Endodermal cell (in vitro differentiated cells): ENCODE measurements at regions not wholly inside any gene's neighbourhood (a gene's known extent, or its start where the extent isn't known, plus 50 kb on each side); places are given as distances from the start of the nearest gene placed in this dataset.

Experiments used
- DNase-seq: peaks from one replicate; pipeline ENCODE4 v3.0.0-alpha.2; 2017
- H3K27ac ChIP-seq: 2 replicates; pipeline ENCODE4 v1.5.1; 2013; ENCODE audit warnings: mild to moderate bottlenecking, low read depth, low read length, moderate library complexity
- H3K27me3 ChIP-seq: 2 replicates; pipeline ENCODE4 v1.6.1; 2013; ENCODE audit warnings: mild to moderate bottlenecking, low read length, moderate library complexity; ENCODE audit not compliant: insufficient read depth, control insufficient read depth, poor library complexity, severe bottlenecking
- H3K36me3 ChIP-seq: 2 replicates; pipeline ENCODE4 v1.7.0; 2013; ENCODE audit warnings: mild to moderate bottlenecking, low read length, moderate library complexity; ENCODE audit not compliant: control insufficient read depth, insufficient read depth
- H3K4me1 ChIP-seq: one replicate; pipeline ENCODE4 v1.7.0; 2013; ENCODE audit warnings: low read length; ENCODE audit not compliant: control insufficient read depth, insufficient read depth
- H3K4me3 ChIP-seq: 2 replicates; pipeline ENCODE4 v1.5.1; 2013; ENCODE audit warnings: mild to moderate bottlenecking, low read length, moderate library complexity
- H3K9ac ChIP-seq: 2 replicates; pipeline ENCODE4 v1.6.1; 2013; ENCODE audit warnings: mild to moderate bottlenecking, low read length, moderate library complexity; ENCODE audit not compliant: poor library complexity, severe bottlenecking; ENCODE audit errors: extremely low read depth
- H3K9me3 ChIP-seq: 2 replicates; pipeline ENCODE4 v1.6.1; 2013; ENCODE audit warnings: mild to moderate bottlenecking, low read length, moderate library complexity; ENCODE audit not compliant: control insufficient read depth
- H3K27ac Mint-ChIP-seq: 2 replicates; pipeline ENCODE4 v1.8.0; 2020; ENCODE audit warnings: mixed read lengths
- H3K27me3 Mint-ChIP-seq: 2 replicates; pipeline ENCODE4 v1.8.0; 2021; ENCODE audit warnings: mild to moderate bottlenecking, mixed read lengths; ENCODE audit not compliant: insufficient read depth
- H3K36me3 Mint-ChIP-seq: 2 replicates; pipeline ENCODE4 v1.8.0; 2020; ENCODE audit warnings: low read depth, mixed read lengths
- H3K4me1 Mint-ChIP-seq: 2 replicates; pipeline ENCODE4 v1.8.0; 2020; ENCODE audit warnings: mixed read lengths
- H3K4me3 Mint-ChIP-seq: 2 replicates; pipeline ENCODE4 v1.8.0; 2020; ENCODE audit warnings: mild to moderate bottlenecking, moderate library complexity, mixed read lengths
- H3K9me3 Mint-ChIP-seq: 2 replicates; pipeline ENCODE4 v1.8.0; 2020; ENCODE audit warnings: mild to moderate bottlenecking, mixed read lengths
- CTCF ChIP-seq: fragments of 200-600 bp; sonication (generic); conservative IDR thresholded peaks from 2 replicates; pipeline ENCODE4 v1.5.0; 2021; ENCODE audit warnings: antibody characterized with exemption, mild to moderate bottlenecking
- WGBS, 2 experiments: methylation state at CpG; one replicate each; pipeline versions ENCODE4 v1.1.5 to v1.1.7; 2013; ENCODE audit warnings: missing lambda C conversion rate in 2 of 2, mixed read lengths in 1 of 2; ENCODE audit not compliant: insufficient coverage in 1 of 2, insufficient read length in 1 of 2; 5-methylcytosine and 5-hydroxymethylcytosine counted together

- H3K4me3 ChIP-seq: no peak overlapping the region
- Mint-ChIP-seq H3K27ac (no peak overlapping the region), H3K4me3 (no peak overlapping the region), H3K36me3 (no peaks in the 10 kb centered on the region), H3K27me3 (peaks cover 2% of the 10 kb centered on the region), H3K9me3 (no peaks in the 10 kb centered on the region), H3K4me1 (no peaks in the 10 kb centered on the region)
- H3K9me3 ChIP-seq: peaks cover 7% of the 10 kb centered on the region
- no peak for TF ChIP-seq CTCF
- 91% methylated on average over 7 of the region's 7 CpGs; no CpG with 5 or more reads in 1 of the 2 experiments for WGBS, 2 experiments
- H3K9ac ChIP-seq: no peak overlapping the region
- DNase-seq: peak; percentile 35
- H3K4me1 ChIP-seq: no peaks in the 10 kb centered on the region
- H3K36me3 ChIP-seq: no peaks in the 10 kb centered on the region
- H3K27ac ChIP-seq: no peak overlapping the region
- no peaks in the 10 kb centered on the region for H3K27me3 ChIP-seq
These were observed 147.4 kb upstream of the GPC1 start for GRCh38 chr2:240288087-240288521.

GRCh38 chr2:240289701-240290431 lies 145.6 kb upstream of the GPC1 start:
- no peak overlapping the region for H3K27ac ChIP-seq
- H3K9me3 ChIP-seq: no peaks in the 10 kb centered on the region
- no peak overlapping the region for H3K9ac ChIP-seq
- H3K4me3 Mint-ChIP-seq: no peak overlapping the region
- no peaks in the 10 kb centered on the region for H3K36me3 ChIP-seq
- H3K4me1 Mint-ChIP-seq: no peaks in the 10 kb centered on the region
- no peak for TF ChIP-seq CTCF
- peaks cover 3% of the 10 kb centered on the region for H3K4me1 ChIP-seq
- no peaks in the 10 kb centered on the region for H3K27me3 ChIP-seq
- no peaks in the 10 kb centered on the region for H3K36me3 Mint-ChIP-seq
- H3K27me3 Mint-ChIP-seq: peaks cover 2% of the 10 kb centered on the region
- H3K4me3 ChIP-seq: no peak overlapping the region
- no peak for DNase-seq
- H3K9me3 Mint-ChIP-seq: no peaks in the 10 kb centered on the region
- H3K27ac Mint-ChIP-seq: no peak overlapping the region
- WGBS, 2 experiments: 91% methylated on average over 23 to 30 of the region's 30 CpGs

- H3K36me3 Mint-ChIP-seq: no peaks in the 10 kb centered on the region
- TF ChIP-seq CTCF: no peak
- WGBS, 2 experiments: 94 to 97% methylated on average over 20 to 30 of the region's 30 CpGs
- H3K9me3 Mint-ChIP-seq: no peaks in the 10 kb centered on the region
- no peaks in the 10 kb centered on the region for H3K27me3 ChIP-seq
- no peaks in the 10 kb centered on the region for H3K36me3 ChIP-seq
- H3K4me1 ChIP-seq: peaks cover 3% of the 10 kb centered on the region
- no peak overlapping the region for H3K27ac ChIP-seq
- no peak overlapping the region for H3K27ac Mint-ChIP-seq
- H3K9me3 ChIP-seq: no peaks in the 10 kb centered on the region
- H3K27me3 Mint-ChIP-seq: peaks cover 2% of the 10 kb centered on the region
- no peak overlapping the region for H3K9ac ChIP-seq
- H3K4me1 Mint-ChIP-seq: no peaks in the 10 kb centered on the region
- no peak overlapping the region for H3K4me3 Mint-ChIP-seq
- no peak for DNase-seq
- H3K4me3 ChIP-seq: no peak overlapping the region
These were observed 144.8 kb upstream of the GPC1 start for GRCh38 chr2:240290432-240291336.
